ENCODE measurements at regions not wholly inside any gene's neighbourhood (a gene's known extent, or its start where the extent isn't known, plus 50 kb on each side); places are given as distances from the start of the nearest gene placed in this dataset.

DNA sequence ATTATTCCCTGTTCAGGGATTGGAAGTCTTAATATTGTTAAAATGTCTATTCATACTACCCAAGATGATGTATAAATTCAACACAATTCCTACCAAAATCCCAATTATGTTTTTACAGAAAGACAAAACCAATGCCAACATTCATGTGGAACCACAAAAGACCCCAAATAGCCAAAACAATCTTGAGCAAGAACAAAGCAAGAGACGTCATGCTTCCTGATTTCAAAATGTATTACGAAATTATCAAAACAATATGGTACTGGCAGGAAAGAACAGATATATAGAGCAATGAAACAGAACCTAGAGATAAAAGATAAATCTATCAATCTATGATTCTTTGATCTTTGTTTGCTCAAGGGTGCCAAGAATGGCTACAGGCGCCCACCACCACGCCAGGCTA, 237.9 kb downstream of the TAF11L14 start:
- no peaks in the 10 kb centered on the region for H3K27me3 ChIP-seq (ENCODE audit: control insufficient read depth in 3 of 3, insufficient read depth in 3 of 3, low read length in 2 of 3)
- 53 to 63% methylated on average over 4 of the region's 4 CpGs for WGBS, 2 donors
- H3K9ac ChIP-seq (ENCODE audit: insufficient read depth in 1 of 2, low read length in 2 of 2): no peak overlapping the region
- H3K9me3 ChIP-seq (ENCODE audit: control insufficient read depth in 4 of 4, insufficient read depth in 3 of 4, low read length in 3 of 4): no peaks in the 10 kb centered on the region
- no peak overlapping the region for H3K27ac ChIP-seq (ENCODE audit: low read depth in 1 of 2, low read length in 1 of 2)
- no peaks in the 10 kb centered on the region for H3K4me1 ChIP-seq (ENCODE audit: control insufficient read depth in 5 of 5, insufficient read depth in 5 of 5, low read length in 5 of 5)
- no peak for DNase-seq
- H3K36me3 ChIP-seq (ENCODE audit: control insufficient read depth in 4 of 4, insufficient read depth in 4 of 4, low read length in 4 of 4): no peaks in the 10 kb centered on the region
- no peak for ATAC-seq (ENCODE audit: insufficient read depth, low FRiP score)
- TF ChIP-seq, protein P1, sequence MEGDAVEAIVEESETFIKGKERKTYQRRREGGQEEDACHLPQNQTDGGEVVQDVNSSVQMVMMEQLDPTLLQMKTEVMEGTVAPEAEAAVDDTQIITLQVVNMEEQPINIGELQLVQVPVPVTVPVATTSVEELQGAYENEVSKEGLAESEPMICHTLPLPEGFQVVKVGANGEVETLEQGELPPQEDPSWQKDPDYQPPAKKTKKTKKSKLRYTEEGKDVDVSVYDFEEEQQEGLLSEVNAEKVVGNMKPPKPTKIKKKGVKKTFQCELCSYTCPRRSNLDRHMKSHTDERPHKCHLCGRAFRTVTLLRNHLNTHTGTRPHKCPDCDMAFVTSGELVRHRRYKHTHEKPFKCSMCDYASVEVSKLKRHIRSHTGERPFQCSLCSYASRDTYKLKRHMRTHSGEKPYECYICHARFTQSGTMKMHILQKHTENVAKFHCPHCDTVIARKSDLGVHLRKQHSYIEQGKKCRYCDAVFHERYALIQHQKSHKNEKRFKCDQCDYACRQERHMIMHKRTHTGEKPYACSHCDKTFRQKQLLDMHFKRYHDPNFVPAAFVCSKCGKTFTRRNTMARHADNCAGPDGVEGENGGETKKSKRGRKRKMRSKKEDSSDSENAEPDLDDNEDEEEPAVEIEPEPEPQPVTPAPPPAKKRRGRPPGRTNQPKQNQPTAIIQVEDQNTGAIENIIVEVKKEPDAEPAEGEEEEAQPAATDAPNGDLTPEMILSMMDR (IDR thresholded peaks at IDR 0.05; ENCODE audit: control extremely low read depth, extremely low read depth): no peak
- no peak overlapping the region for H3K4me3 ChIP-seq

DNA sequence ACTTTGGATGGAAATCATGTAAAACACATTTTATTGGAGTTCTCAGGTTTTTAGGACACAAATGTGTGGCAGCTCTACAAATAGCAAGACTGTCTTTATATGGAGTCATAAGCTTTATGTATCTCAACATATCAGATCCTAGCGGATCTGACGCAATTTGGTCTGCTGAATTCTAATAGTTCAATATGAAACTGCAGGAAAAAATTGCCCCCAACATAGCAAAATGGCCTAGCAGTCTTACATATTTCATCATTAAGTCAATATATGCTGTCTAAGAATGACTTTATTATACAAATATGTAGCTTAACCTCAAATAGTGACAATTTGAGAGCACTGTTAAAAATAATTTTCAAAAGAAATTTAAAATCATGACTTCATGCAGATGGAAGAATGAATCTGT, 244.3 kb downstream of the TAF11L14 start:
- Histone ChIP-seq H3K27ac (ENCODE audit: low read depth in 1 of 2, low read length in 1 of 2) (no peak overlapping the region), H3K27me3 (ENCODE audit: control insufficient read depth in 3 of 3, insufficient read depth in 3 of 3, low read length in 2 of 3) (no peaks in the 10 kb centered on the region), H3K9me3 (ENCODE audit: control insufficient read depth in 4 of 4, insufficient read depth in 3 of 4, low read length in 3 of 4) (peaks cover 0 to 3% (median 0%) of the 10 kb centered on the region in 4 donors), H3K4me3 (no peak overlapping the region), H3K4me1 (ENCODE audit: control insufficient read depth in 5 of 5, insufficient read depth in 5 of 5, low read length in 5 of 5) (no peaks in the 10 kb centered on the region), H3K36me3 (ENCODE audit: control insufficient read depth in 4 of 4, insufficient read depth in 4 of 4, low read length in 4 of 4) (no peaks in the 10 kb centered on the region), H3K9ac (ENCODE audit: insufficient read depth in 1 of 2, low read length in 2 of 2) (no peak overlapping the region)
- no peak for DNase-seq
- TF ChIP-seq, protein P1 (IDR thresholded peaks at IDR 0.05; ENCODE audit: control extremely low read depth, extremely low read depth): no peak
- ATAC-seq (ENCODE audit: insufficient read depth, low FRiP score): no peak
- WGBS, 2 donors: 90 to 99% methylated on average over 2 of the region's 2 CpGs

DNA sequence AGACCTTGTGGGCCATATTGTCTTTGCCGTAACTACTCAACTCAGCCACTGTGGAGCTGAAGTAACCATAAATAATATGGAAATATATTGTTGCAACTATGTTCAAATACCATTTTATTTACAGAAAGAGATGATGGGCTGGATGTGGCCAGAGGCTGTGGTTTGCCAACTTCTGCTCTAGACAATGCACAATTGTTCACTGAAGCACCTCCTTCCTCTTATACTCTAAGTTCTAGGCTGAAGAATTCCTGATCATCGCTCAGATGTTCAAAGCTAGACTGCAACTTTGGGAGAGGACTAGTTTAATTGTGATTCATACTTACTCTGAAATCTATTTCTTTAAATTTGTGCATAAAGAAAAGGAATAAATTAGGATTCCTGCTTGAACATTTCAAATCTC, 245.0 kb downstream of the TAF11L14 start:
- H3K4me1 ChIP-seq (ENCODE audit: control insufficient read depth in 5 of 5, insufficient read depth in 5 of 5, low read length in 5 of 5): no peaks in the 10 kb centered on the region
- no peak overlapping the region for H3K9ac ChIP-seq (ENCODE audit: insufficient read depth in 1 of 2, low read length in 2 of 2)
- TF ChIP-seq, protein P1 (IDR thresholded peaks at IDR 0.05; ENCODE audit: control extremely low read depth, extremely low read depth): no peak
- no peak overlapping the region for H3K27ac ChIP-seq (ENCODE audit: low read depth in 1 of 2, low read length in 1 of 2)
- H3K4me3 ChIP-seq: no peak overlapping the region
- 91 to 94% methylated on average over 2 of the region's 2 CpGs for WGBS, 2 donors
- H3K9me3 ChIP-seq (ENCODE audit: control insufficient read depth in 4 of 4, insufficient read depth in 3 of 4, low read length in 3 of 4): peaks cover 0 to 3% (median 0%) of the 10 kb centered on the region in 4 donors
- H3K27me3 ChIP-seq (ENCODE audit: control insufficient read depth in 3 of 3, insufficient read depth in 3 of 3, low read length in 2 of 3): no peaks in the 10 kb centered on the region
- ATAC-seq (ENCODE audit: insufficient read depth, low FRiP score): no peak
- H3K36me3 ChIP-seq (ENCODE audit: control insufficient read depth in 4 of 4, insufficient read depth in 4 of 4, low read length in 4 of 4): no peaks in the 10 kb centered on the region
- no peak for DNase-seq

DNA sequence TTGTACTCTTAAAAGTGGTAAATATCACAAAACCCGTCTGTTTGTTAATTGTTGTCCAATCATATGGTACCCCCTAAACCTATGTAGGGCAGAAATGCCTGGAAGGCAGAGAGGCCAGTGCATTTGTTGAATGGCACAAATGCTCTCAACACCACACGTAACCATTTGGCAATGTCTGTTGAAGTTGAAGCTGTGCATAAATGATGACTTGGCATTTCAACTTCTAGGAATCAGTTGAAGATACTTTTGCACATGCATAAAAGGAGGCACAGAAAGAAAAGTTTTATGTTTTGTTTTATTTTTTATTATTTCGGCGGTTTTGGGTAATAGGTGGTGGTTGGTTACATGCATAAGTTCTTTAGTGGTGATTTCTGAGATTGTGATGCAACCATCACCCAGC, 246.6 kb downstream of the TAF11L14 start:
- no peak overlapping the region for H3K27ac ChIP-seq (ENCODE audit: low read depth in 1 of 2, low read length in 1 of 2)

More for the DNA sequence above, 246.6 kb downstream of the TAF11L14 start:
- no peaks in the 10 kb centered on the region for H3K27me3 ChIP-seq (ENCODE audit: control insufficient read depth in 3 of 3, insufficient read depth in 3 of 3, low read length in 2 of 3)
- H3K4me3 ChIP-seq: no peak overlapping the region
- 89 to 92% methylated on average over 4 of the region's 4 CpGs for WGBS, 2 donors
- DNase-seq: no peak
- TF ChIP-seq, protein P1 (IDR thresholded peaks at IDR 0.05; ENCODE audit: control extremely low read depth, extremely low read depth): no peak
- H3K9me3 ChIP-seq (ENCODE audit: control insufficient read depth in 4 of 4, insufficient read depth in 3 of 4, low read length in 3 of 4): peaks cover 0 to 3% (median 0%) of the 10 kb centered on the region in 4 donors
- no peaks in the 10 kb centered on the region for H3K36me3 ChIP-seq (ENCODE audit: control insufficient read depth in 4 of 4, insufficient read depth in 4 of 4, low read length in 4 of 4)
- no peaks in the 10 kb centered on the region for H3K4me1 ChIP-seq (ENCODE audit: control insufficient read depth in 5 of 5, insufficient read depth in 5 of 5, low read length in 5 of 5)
- ATAC-seq (ENCODE audit: insufficient read depth, low FRiP score): no peak
- H3K9ac ChIP-seq (ENCODE audit: insufficient read depth in 1 of 2, low read length in 2 of 2): no peak overlapping the region
